ENCODE measurements at regions not wholly inside any gene's neighbourhood (a gene's known extent, or its start where the extent isn't known, plus 50 kb on each side); places are given as distances from the start of the nearest gene placed in this dataset.

DNA sequence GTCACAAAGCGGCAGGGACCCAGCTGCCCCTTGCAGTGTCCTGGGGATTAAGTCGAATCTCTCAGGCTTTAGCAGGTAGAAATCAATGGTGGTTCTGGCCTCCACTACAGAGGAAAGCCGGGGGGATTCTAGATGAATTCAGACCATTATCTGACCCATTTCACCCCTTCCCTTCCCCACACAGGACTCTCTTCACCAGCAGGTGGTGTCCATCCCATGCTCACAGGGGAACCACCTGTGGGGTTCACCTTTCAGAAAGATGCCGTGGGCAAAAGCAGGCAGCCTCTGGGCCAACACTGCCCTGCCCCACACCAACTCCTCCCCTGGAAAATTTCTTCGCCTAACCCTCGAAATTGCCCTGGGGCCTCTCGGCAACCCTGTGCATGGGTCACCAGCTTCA is 123.8 kb upstream of the GGTLC1 start:
- H3K27me3 ChIP-seq (replicated peaks; ENCODE audit: insufficient read depth, low read depth, low read length, poor library complexity), result no peaks in the 10 kb centered on the region
- H3K4me1 ChIP-seq (ENCODE audit: insufficient read depth, low read length, poor library complexity, severe bottlenecking), result no peaks in the 10 kb centered on the region
- no peak for DNase-seq (ENCODE audit: low spot score)
- no peaks in the 10 kb centered on the region for H3K36me3 ChIP-seq (ENCODE audit: insufficient read depth, low read length, poor library complexity, severe bottlenecking)
- CTCF ChIA-PET, result no interaction called here
- intact Hi-C loops (cut with micrococcal nuclease; ENCODE audit: unreplicated experiment), result loop anchor here (5.0 kb wide), 1 partner anchor 805 kb away; no protein-coding TSS in a partner anchor
- POLR2A ChIA-PET (ENCODE audit: low non-redundant PET), result no interaction called here
- H3K4me3 ChIP-seq (ENCODE audit: low read depth, low read length, poor library complexity, severe bottlenecking), result no peak overlapping the region
- TF ChIP-seq EZH2 (IDR thresholded peaks at IDR 0.05; ENCODE audit: borderline replicate concordance, low read depth, low read length, poor library complexity, severe bottlenecking), result no peak
- TF ChIP-seq, protein P1, sequence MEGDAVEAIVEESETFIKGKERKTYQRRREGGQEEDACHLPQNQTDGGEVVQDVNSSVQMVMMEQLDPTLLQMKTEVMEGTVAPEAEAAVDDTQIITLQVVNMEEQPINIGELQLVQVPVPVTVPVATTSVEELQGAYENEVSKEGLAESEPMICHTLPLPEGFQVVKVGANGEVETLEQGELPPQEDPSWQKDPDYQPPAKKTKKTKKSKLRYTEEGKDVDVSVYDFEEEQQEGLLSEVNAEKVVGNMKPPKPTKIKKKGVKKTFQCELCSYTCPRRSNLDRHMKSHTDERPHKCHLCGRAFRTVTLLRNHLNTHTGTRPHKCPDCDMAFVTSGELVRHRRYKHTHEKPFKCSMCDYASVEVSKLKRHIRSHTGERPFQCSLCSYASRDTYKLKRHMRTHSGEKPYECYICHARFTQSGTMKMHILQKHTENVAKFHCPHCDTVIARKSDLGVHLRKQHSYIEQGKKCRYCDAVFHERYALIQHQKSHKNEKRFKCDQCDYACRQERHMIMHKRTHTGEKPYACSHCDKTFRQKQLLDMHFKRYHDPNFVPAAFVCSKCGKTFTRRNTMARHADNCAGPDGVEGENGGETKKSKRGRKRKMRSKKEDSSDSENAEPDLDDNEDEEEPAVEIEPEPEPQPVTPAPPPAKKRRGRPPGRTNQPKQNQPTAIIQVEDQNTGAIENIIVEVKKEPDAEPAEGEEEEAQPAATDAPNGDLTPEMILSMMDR (conservative IDR thresholded peaks at IDR 0.05; ENCODE audit: low read depth, low read length), result no peak
- H3K9me3 ChIP-seq (ENCODE audit: low read depth, low read length, poor library complexity, severe bottlenecking), result no peaks in the 10 kb centered on the region
- no peak overlapping the region for H3K27ac ChIP-seq (ENCODE audit: low read depth, low read length, poor library complexity, severe bottlenecking)
- no TSS peak for BruUV-seq (replicated peaks)

DNA sequence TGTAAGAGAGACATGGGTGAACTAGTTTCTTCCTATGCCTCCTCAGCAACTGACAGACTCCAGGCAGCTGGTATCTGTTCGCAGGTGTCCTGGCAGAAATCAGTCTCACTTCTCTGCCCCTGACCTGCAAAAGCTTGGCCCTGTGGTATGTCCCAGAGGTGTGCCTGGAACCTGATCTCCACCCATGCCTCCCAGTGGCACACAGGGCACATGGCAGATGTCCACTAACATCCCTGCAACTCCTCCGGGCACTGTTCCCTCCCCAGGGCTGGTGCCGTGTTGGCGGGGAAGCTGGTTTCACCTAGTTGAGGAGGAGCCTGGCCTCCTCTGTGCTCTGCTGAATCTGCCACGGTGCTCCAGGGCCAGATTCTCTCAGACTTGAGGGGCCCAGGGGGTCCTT is 123.3 kb upstream of the GGTLC1 start:
- TF ChIP-seq, protein P1 (conservative IDR thresholded peaks at IDR 0.05; ENCODE audit: low read depth, low read length), result no peak
- no peak for TF ChIP-seq EZH2 (IDR thresholded peaks at IDR 0.05; ENCODE audit: borderline replicate concordance, low read depth, low read length, poor library complexity, severe bottlenecking)
- no TSS peak for BruUV-seq (replicated peaks)
- Histone ChIP-seq H3K9me3 (ENCODE audit: low read depth, low read length, poor library complexity, severe bottlenecking) (no peaks in the 10 kb centered on the region), H3K36me3 (ENCODE audit: insufficient read depth, low read length, poor library complexity, severe bottlenecking) (no peaks in the 10 kb centered on the region), H3K4me3 (ENCODE audit: low read depth, low read length, poor library complexity, severe bottlenecking) (no peak overlapping the region), H3K4me1 (ENCODE audit: insufficient read depth, low read length, poor library complexity, severe bottlenecking) (no peaks in the 10 kb centered on the region), H3K27me3 (replicated peaks; ENCODE audit: insufficient read depth, low read depth, low read length, poor library complexity) (no peaks in the 10 kb centered on the region), H3K27ac (ENCODE audit: low read depth, low read length, poor library complexity, severe bottlenecking) (no peak overlapping the region)
- POLR2A ChIA-PET (ENCODE audit: low non-redundant PET), result no interaction called here
- CTCF ChIA-PET, result no interaction called here
- intact Hi-C loops (cut with micrococcal nuclease; ENCODE audit: unreplicated experiment), result loop anchor here (5.0 kb wide), 1 partner anchor 805 kb away; no protein-coding TSS in a partner anchor
- no peak for DNase-seq (ENCODE audit: low spot score)

DNA sequence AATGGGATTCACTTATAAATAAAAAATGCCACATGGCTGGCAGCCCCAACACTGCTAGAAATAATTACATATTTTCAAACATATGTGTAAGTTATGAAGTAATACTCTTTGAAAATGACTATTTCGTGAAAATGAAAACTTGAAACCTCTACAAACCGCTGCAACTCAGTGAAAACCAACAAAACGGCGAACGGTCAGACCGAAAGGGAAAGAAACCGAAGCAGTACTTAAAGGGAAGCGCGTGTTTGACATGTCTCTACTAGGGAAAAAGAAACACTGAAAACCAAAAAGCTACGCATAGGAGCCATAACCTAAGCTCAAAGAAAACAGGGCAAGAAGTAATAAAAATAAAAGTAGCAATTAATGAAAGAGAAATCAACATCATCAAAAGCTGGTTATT is 121.0 kb upstream of the GGTLC1 start:
- Histone ChIP-seq H3K27ac (ENCODE audit: low read depth, low read length, poor library complexity, severe bottlenecking) (no peak overlapping the region), H3K36me3 (ENCODE audit: insufficient read depth, low read length, poor library complexity, severe bottlenecking) (no peaks in the 10 kb centered on the region), H3K4me3 (ENCODE audit: low read depth, low read length, poor library complexity, severe bottlenecking) (no peak overlapping the region), H3K9me3 (ENCODE audit: low read depth, low read length, poor library complexity, severe bottlenecking) (no peaks in the 10 kb centered on the region), H3K4me1 (ENCODE audit: insufficient read depth, low read length, poor library complexity, severe bottlenecking) (no peaks in the 10 kb centered on the region), H3K27me3 (replicated peaks; ENCODE audit: insufficient read depth, low read depth, low read length, poor library complexity) (peaks cover 3% of the 10 kb centered on the region)
- ChIA-PET POLR2A (ENCODE audit: low non-redundant PET) (no interaction called here), CTCF (interaction anchor here (0.6 kb wide), 1 partner anchor 36 kb away, joined by 3 read pairs; no protein-coding TSS in a partner anchor)
- DNase-seq (ENCODE audit: low spot score), result no peak
- TF ChIP-seq, protein P1 (conservative IDR thresholded peaks at IDR 0.05; ENCODE audit: low read depth, low read length), result no peak
- intact Hi-C loops (cut with micrococcal nuclease; ENCODE audit: unreplicated experiment), result no loop called here
- BruUV-seq (replicated peaks), result no TSS peak

Data from A673 (cell line).